Fibroblast of pulmonary artery (primary cell): ENCODE measurements at regions not wholly inside any gene's neighbourhood (a gene's known extent, or its start where the extent isn't known, plus 50 kb on each side); places are given as distances from the start of the nearest gene placed in this dataset.
A peak's percentile ranks its signal among the peaks of the same experiment; 100 is the strongest.

Source experiments
- DNase-seq: peaks from one replicate; pipeline ENCODE4 v3.0.0-alpha.2; 2010; ENCODE audit warnings: low read depth
- H3K4me3 ChIP-seq: replicated peaks from 2 replicates; pipeline ENCODE4 v1.5.1; 2011; ENCODE audit warnings: low read depth, mild to moderate bottlenecking, control low read depth, low read length, moderate library complexity
- TF ChIP-seq, protein P1 (sequence below): IDR thresholded peaks from 2 replicates; pipeline ENCODE4 v1.5.1; 2011; ENCODE audit warnings: mild to moderate bottlenecking, control low read depth, low read length, inconsistent platforms; ENCODE audit errors: missing control alignments

DNA sequence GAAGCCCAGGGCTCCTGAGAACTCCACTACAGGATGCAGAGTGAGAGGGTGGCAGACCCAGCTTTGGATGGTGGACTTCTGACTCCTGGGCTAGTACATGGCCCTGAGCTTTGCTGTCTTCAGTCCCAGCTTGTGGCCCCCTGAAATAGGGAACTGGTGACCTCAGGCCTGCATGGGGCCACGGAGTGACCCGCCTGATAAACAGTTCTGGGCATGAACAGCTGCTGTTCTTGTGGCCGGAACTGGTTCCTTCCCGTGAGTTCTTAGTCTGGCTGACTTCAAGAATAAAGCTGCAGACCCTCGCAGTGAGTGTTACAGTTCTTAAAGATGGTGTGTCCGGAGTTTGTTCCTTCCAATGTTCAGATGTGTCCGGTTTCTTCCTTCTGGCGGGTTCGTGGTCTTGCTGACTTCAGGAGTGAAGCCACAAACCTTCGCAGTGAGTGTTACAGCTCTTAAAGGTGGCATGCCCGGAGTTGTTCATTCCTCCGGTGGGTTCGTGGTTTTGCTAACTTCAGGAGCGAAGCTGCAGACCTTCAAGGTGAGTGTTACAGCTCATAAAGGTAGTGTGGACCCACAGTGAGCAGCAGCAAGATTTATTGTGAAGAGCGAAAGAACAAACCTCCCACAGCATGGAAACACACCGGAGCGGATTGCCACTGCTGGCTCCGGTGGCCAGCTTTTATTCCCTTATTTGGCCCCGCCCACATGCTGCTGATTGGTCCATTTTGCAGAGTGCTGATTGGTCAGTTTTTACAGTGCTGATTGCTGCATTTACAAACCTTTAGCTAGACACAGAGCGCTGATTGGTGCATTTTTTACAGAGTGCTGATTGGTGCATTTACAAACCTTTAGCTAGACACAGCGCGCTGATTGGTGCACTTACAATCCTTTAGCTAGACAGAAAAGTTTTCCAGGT, 268.0 kb downstream of the ZEB1 start:
- no peak overlapping the region for H3K4me3 ChIP-seq
- TF ChIP-seq, protein P1, sequence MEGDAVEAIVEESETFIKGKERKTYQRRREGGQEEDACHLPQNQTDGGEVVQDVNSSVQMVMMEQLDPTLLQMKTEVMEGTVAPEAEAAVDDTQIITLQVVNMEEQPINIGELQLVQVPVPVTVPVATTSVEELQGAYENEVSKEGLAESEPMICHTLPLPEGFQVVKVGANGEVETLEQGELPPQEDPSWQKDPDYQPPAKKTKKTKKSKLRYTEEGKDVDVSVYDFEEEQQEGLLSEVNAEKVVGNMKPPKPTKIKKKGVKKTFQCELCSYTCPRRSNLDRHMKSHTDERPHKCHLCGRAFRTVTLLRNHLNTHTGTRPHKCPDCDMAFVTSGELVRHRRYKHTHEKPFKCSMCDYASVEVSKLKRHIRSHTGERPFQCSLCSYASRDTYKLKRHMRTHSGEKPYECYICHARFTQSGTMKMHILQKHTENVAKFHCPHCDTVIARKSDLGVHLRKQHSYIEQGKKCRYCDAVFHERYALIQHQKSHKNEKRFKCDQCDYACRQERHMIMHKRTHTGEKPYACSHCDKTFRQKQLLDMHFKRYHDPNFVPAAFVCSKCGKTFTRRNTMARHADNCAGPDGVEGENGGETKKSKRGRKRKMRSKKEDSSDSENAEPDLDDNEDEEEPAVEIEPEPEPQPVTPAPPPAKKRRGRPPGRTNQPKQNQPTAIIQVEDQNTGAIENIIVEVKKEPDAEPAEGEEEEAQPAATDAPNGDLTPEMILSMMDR: no peak
- no peak for DNase-seq

DNA sequence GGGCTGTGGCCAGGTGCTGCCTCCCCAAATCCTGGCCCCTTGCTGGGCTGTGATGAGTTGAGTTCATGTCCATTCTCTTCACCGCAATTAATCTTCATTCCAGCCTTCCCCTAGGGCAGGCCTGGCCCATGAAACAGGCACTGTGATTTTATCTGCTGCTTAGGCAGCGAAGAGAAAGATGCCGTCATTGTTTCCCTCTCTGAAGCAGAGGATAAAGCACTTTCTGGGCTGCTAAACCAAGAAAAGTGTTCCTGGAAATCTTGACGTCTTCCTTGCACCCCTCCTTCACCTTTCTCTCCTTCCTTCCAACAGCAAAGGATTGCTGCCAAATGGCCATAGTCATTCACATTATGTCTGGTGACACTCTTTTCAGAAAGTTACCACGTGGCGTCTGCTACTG, 265.9 kb downstream of the ZEB1 start:
- no peak overlapping the region for H3K4me3 ChIP-seq
- no peak for DNase-seq
- TF ChIP-seq, protein P1: no peak

DNA sequence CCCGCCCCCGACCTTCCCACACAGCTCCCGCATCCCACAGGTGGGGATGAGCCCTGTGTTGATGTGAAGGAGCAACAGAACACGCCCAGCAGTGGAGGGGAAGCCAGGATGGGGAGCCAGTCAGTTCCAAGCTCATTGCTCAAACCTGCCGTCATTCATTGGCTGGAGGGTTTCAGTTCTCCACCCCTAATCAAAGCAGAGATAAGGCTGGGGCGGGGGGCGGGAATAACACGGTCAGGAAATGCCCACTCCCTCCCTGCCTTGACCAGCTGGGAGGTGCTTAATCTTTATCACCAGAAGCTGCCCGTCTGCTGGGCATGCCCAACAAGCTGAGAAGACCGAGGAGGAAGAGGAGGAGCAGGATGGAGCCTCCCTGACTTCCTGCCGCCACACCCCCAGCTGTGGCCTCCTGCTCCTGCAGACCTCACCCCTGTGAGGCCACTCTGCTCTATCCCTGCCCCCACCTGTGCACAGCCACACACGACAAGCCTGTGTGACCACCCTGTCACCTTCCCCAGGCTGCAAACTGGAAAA, 265.1 kb downstream of the ZEB1 start:
- H3K4me3 ChIP-seq: no peak overlapping the region
- TF ChIP-seq, protein P1: no peak
- no peak for DNase-seq

DNA sequence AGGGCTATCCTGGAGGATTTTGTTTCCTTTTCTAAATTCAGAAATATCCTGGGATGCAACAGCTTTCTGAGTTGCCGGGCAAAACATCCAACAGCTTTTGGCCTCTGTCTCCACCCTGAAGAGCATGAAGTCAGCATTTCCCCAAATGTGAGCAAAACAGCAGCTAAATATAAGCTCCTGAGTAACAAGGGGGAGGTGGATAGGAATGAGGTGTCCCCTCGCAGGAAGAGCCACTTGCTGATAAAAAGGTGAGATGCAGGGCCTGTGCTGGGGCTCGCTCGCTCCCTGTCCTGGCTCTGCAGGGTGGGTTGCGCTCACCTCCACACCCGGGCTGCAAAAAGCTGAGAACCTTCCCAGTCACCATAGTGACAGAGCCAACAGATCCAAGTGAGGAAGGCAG, 264.3 kb downstream of the ZEB1 start:
- no peak for DNase-seq
- H3K4me3 ChIP-seq: no peak overlapping the region
- TF ChIP-seq, protein P1: no peak

DNA sequence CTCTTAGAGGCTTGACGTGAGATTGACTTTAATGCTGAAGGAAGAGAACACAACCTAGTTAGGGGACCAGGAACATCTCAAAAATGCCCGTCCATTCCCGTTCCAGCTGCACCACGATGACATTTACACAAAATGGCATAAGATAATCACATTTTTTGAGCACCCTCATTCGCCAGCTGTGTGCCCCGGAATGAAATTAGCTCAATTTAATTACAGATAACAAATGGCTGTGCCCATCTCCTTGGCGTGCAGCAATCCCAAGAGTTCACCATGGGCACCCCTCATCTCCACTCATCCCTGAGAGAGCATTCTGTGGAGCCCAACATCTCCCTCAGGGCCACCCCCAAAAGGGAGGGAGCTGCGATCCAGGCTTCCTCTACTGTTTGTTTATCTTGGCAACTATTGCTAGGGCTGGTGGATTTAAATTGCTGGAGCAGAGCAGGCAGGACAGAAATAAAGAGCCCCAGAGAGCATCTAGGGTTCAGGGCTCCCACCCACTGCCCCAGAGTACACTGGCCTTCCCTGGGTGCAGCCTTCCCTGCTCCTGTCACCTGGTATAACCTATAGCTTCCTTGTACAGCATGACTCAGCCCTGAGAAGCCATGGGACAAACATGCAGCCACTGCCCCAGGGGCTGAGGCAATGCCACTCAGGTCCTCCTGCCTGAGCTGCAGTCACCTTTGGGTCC, 263.5 kb downstream of the ZEB1 start:
- peak; percentile 30 for DNase-seq
- TF ChIP-seq, protein P1: no peak
- no peak overlapping the region for H3K4me3 ChIP-seq

DNA sequence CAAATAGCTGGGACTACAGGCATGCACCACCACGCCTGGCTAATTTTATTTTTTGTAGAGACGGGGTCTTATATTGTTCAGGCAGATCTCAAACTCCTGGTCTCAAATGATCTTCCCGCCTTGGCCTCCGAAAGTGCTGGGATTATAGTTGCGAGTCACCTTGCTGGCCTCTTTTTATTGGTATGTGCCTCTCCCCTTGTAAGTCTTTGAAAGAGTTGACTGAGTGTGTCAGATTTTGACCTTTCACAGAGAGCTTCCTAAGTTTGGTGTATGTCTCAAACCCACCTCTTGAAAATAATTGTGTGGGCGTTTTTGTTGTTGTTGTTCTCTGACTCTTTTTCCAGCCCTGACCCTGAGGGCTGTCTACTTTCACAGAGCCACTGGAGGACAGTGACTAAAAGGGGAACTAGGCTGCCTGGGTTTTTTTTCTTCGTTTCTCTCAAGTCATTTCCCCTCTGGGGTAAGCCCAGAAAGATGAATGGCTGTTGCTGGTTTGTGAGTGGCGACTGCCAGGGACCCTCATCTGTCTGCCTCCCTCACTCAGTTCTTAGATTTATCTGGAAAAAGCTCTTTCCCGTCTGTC, 262.8 kb downstream of the ZEB1 start:
- H3K4me3 ChIP-seq: no peak overlapping the region
- DNase-seq: no peak

More for the DNA sequence above, 262.8 kb downstream of the ZEB1 start:
- TF ChIP-seq, protein P1: no peak
